Inflammatory macrophage treated with lipopolysaccharide for 4 hours (primary cell): ENCODE measurements at regions not wholly inside any gene's neighbourhood (a gene's known extent, or its start where the extent isn't known, plus 50 kb on each side); places are given as distances from the start of the nearest gene placed in this dataset.

ENCODE experiments used
- DNase-seq: peaks from one replicate; pipeline ENCODE4 v3.0.0-alpha.2; 2020

GRCh38 chr9:20037699-20038098 is 248.9 kb upstream of the SLC24A2 start:
- DNase-seq: no peak

- no peak for DNase-seq
Observed at GRCh38 chr9:20033511-20033910, 244.7 kb upstream of the SLC24A2 start.

GRCh38 chr9:20032413-20033006 is 243.7 kb upstream of the SLC24A2 start:
- no peak for DNase-seq

- DNase-seq: no peak
Observed at GRCh38 chr9:20031836-20032235, 243.0 kb upstream of the SLC24A2 start.

- DNase-seq: no peak
Observed at GRCh38 chr9:20030671-20031070, 241.8 kb upstream of the SLC24A2 start.

GRCh38 chr9:20030221-20030620 is 241.4 kb upstream of the SLC24A2 start:
- DNase-seq: no peak

GRCh38 chr9:20028849-20029231 is 240.0 kb upstream of the SLC24A2 start:
- no peak for DNase-seq

GRCh38 chr9:20028192-20028848 is 239.5 kb upstream of the SLC24A2 start:
- DNase-seq: no peak

GRCh38 chr9:20023961-20024571 is 235.2 kb upstream of the SLC24A2 start:
- no peak for DNase-seq

GRCh38 chr9:20023210-20023905 is 234.5 kb upstream of the SLC24A2 start:
- no peak for DNase-seq

- no peak for DNase-seq
Observed at GRCh38 chr9:20022410-20022809, 233.6 kb upstream of the SLC24A2 start.

GRCh38 chr9:20016611-20017010 is 227.8 kb upstream of the SLC24A2 start:
- no peak for DNase-seq

GRCh38 chr9:20015427-20015931 is 226.6 kb upstream of the SLC24A2 start:
- DNase-seq: no peak

GRCh38 chr9:20014168-20014567 is 225.3 kb upstream of the SLC24A2 start:
- no peak for DNase-seq

GRCh38 chr9:20012232-20012631 is 223.4 kb upstream of the SLC24A2 start:
- DNase-seq: no peak

GRCh38 chr9:20009606-20010005 is 220.8 kb upstream of the SLC24A2 start:
- no peak for DNase-seq

- DNase-seq: no peak
Observed at GRCh38 chr9:20002011-20002410, 213.2 kb upstream of the SLC24A2 start.

GRCh38 chr9:20001058-20001457 is 212.2 kb upstream of the SLC24A2 start:
- DNase-seq: no peak

GRCh38 chr9:19999491-20000057 is 210.7 kb upstream of the SLC24A2 start:
- no peak for DNase-seq

GRCh38 chr9:19998823-19999455 is 210.1 kb upstream of the SLC24A2 start:
- DNase-seq: no peak

- no peak for DNase-seq
Observed at GRCh38 chr9:19998153-19998552, 209.3 kb upstream of the SLC24A2 start.

- DNase-seq: no peak
Observed at GRCh38 chr9:19995619-19996018, 206.8 kb upstream of the SLC24A2 start.

GRCh38 chr9:19994296-19994695 is 205.5 kb upstream of the SLC24A2 start:
- DNase-seq: no peak
